Heart right ventricle (tissue), 16 donors: ENCODE measurements at regions not wholly inside any gene's neighbourhood (a gene's known extent, or its start where the extent isn't known, plus 50 kb on each side); places are given as distances from the start of the nearest gene placed in this dataset.

Experiments used
- ATAC-seq, 8 donors: fragments of 200-7000 bp; cut with Tn5 transposase; one replicate each; pipeline ENCODE4 v1.9.1; 2020; ENCODE audit warnings: mild to moderate bottlenecking in 8 of 8, moderate library complexity in 8 of 8, moderate number of reproducible peaks in 1 of 8
- DNase-seq, 2 donors: peaks; one replicate each; pipeline ENCODE4 v3.0.0-alpha.2; 2020
- H3K27ac ChIP-seq, 10 donors: fragments of 200-600 bp; sonication (generic) in 2 of 10; one replicate each; pipeline versions ENCODE4 v1.5.0 to v1.8.0; 2020 to 2022; ENCODE audit warnings: mild to moderate bottlenecking in 3 of 10
- H3K27me3 ChIP-seq, 7 donors: fragments of 200-600 bp; one replicate each; pipeline ENCODE4 v1.8.0; 2021 to 2022; ENCODE audit warnings: mild to moderate bottlenecking in 2 of 7
- H3K36me3 ChIP-seq, 9 donors: fragments of 200-600 bp; sonication (generic) in 1 of 9; one replicate each; pipeline versions ENCODE4 v1.5.0 to v1.8.0; 2020 to 2022; ENCODE audit warnings: mild to moderate bottlenecking in 2 of 9
- H3K4me1 ChIP-seq, 9 donors: fragments of 200-600 bp; sonication (generic) in 1 of 9; one replicate each; pipeline versions ENCODE4 v1.5.0 to v1.8.0; 2020 to 2022; ENCODE audit warnings: mild to moderate bottlenecking in 4 of 9
- H3K4me3 ChIP-seq, 10 donors: fragments of 200-600 bp; sonication (generic) in 2 of 10; one replicate each; pipeline versions ENCODE4 v1.5.0 to v1.8.0; 2020 to 2022; ENCODE audit warnings: mild to moderate bottlenecking in 7 of 10, moderate library complexity in 2 of 10
- H3K9me3 ChIP-seq, 11 donors: fragments of 200-600 bp in 10 of 11; sonication (generic) in 2 of 11; one replicate each; pipeline versions ENCODE4 v1.5.0 to v1.8.0; 2013 to 2022; ENCODE audit warnings: mild to moderate bottlenecking in 2 of 11, control low read depth in 1 of 11, moderate library complexity in 1 of 11
- CTCF ChIP-seq, 9 donors: fragments of 200-600 bp; sonication (generic) in 2 of 9; IDR thresholded peaks; one replicate each; pipeline versions ENCODE4 v1.5.0 to v1.8.0; 2021 to 2022; ENCODE audit warnings: antibody characterized with exemption in 9 of 9, mild to moderate bottlenecking in 5 of 9, moderate library complexity in 1 of 9
- WGBS, 2 donors: extraction: QIAGEN DNeasy Blood & Tissue Kit; methylation state at CpG; one replicate each; pipeline ENCODE4 v1.1.7; 2013; ENCODE audit warnings: inconsistent platforms in 1 of 2; 5-methylcytosine and 5-hydroxymethylcytosine counted together
- intact Hi-C, 10 donors: fragments of 100-400 bp; cut with DNase I; formaldehyde crosslinking; loops; one replicate each; pipeline versions ENCODE4 v1.11.1 to v1.14.2; 2022
- donor health status: Arrhythmogenic right ventricular cardiomyopathy.
- donor health status: ischemic (EF 13 %, LVEDD 7.1; RV severe dilation, severe dysfunction).
- donor health status: healthy with polysubstance abuse.
- donor health status: DM: no; HTN: yes; CAD: no.
- donor health status: DM: no; HTN: no; CAD: no.
- donor health status: ischemic (EF 25% LVEDD 6.9; RV normal size, moderate dysfunction).
- donor health status: ischemic (EF 25% LVEDD 5.7; RV mildly dilated, moderate dysfunction).
- donor health status: healthy.
- donor health status: DM: yes; HTN: yes; CAD: no.
- donor health status: Ischemic cardiomyopathy.
- donor health status: ischemic (EF 35%, LVEDD 5.7; RV mildly dilated, moderate dysfunction).
- donor health status: nonischemic (EF 11% LVEDD 7.7; RV severe dilation, severe dysfunction).
- donor health status: DM: yes; HTN: yes; CAD: no.
- donor health status: PGD.
- donor health status: ischemic (EF 29% LVEDD 5.4; RV normal size, mild dysfunction).
- donor health status: nonischemic (EF 23%, LVEDD 6.1; RV moderate dilation, normal function).

- Histone ChIP-seq H3K4me1 (no peaks in the 10 kb centered on the region), H3K9me3 (no peaks in the 10 kb centered on the region), H3K27me3 (peaks cover 0 to 17% (median 0%) of the 10 kb centered on the region in 7 donors), H3K27ac (no peak overlapping the region), H3K36me3 (no peaks in the 10 kb centered on the region), H3K4me3 (no peak overlapping the region)
- ATAC-seq (no peak), DNase-seq (no peak)
- intact Hi-C loops = no loop called here
- no peak for TF ChIP-seq CTCF (IDR thresholded peaks at IDR 0.05)
- 29 to 38% methylated on average over 4 of the region's 4 CpGs for WGBS, 2 donors
Observed at GRCh38 chr3:18019161-18019495, 276.7 kb upstream of the TBC1D5 start.

- intact Hi-C loops = no loop called here
- no peaks in the 10 kb centered on the region for H3K36me3 ChIP-seq
Observed at GRCh38 chr3:18018491-18019160, 276.2 kb upstream of the TBC1D5 start.

GRCh38 chr3:18016366-18016765 is 273.9 kb upstream of the TBC1D5 start:
- no peak for TF ChIP-seq CTCF (IDR thresholded peaks at IDR 0.05)
- ATAC-seq (no peak), DNase-seq (no peak)
- no peak overlapping the region for H3K27ac ChIP-seq
- H3K9me3 ChIP-seq = no peaks in the 10 kb centered on the region
- no peaks in the 10 kb centered on the region for H3K4me1 ChIP-seq
- intact Hi-C loops = no loop called here
- no peaks in the 10 kb centered on the region for H3K36me3 ChIP-seq
- peaks cover 0 to 17% (median 0%) of the 10 kb centered on the region in 7 donors for H3K27me3 ChIP-seq
- 78 to 84% methylated on average over 7 of the region's 7 CpGs for WGBS, 2 donors
- no peak overlapping the region for H3K4me3 ChIP-seq

More at GRCh38 chr3:18018491-18019160, 276.2 kb upstream of the TBC1D5 start:
- WGBS, 2 donors = 44 to 46% methylated on average over 5 of the region's 5 CpGs
- H3K9me3 ChIP-seq = no peaks in the 10 kb centered on the region
- H3K4me3 ChIP-seq = no peak overlapping the region
- H3K4me1 ChIP-seq = no peaks in the 10 kb centered on the region
- DNase-seq (no peak), ATAC-seq (no peak)
- peaks cover 0 to 17% (median 0%) of the 10 kb centered on the region in 7 donors for H3K27me3 ChIP-seq
- no peak overlapping the region for H3K27ac ChIP-seq
- TF ChIP-seq CTCF (IDR thresholded peaks at IDR 0.05) = no peak

- Histone ChIP-seq H3K9me3 (no peaks in the 10 kb centered on the region), H3K36me3 (no peaks in the 10 kb centered on the region), H3K4me3 (no peak overlapping the region), H3K27me3 (no peaks in the 10 kb centered on the region), H3K27ac (no peak overlapping the region), H3K4me1 (no peaks in the 10 kb centered on the region)
- intact Hi-C loops = no loop called here
- TF ChIP-seq CTCF (IDR thresholded peaks at IDR 0.05) = no peak
- ATAC-seq (no peak), DNase-seq (no peak)
- WGBS, 2 donors = 64 to 68% methylated on average over 4 of the region's 4 CpGs
Observed at GRCh38 chr3:18012933-18013332, 270.5 kb upstream of the TBC1D5 start.
